ENCODE measurements at regions not wholly inside any gene's neighbourhood (a gene's known extent, or its start where the extent isn't known, plus 50 kb on each side); places are given as distances from the start of the nearest gene placed in this dataset.

- DNase-seq, result no peak
- H3K4me3 Mint-ChIP-seq (ENCODE audit: unreplicated experiment), result no peak overlapping the region
- TF ChIP-seq CTCF (IDR thresholded peaks at IDR 0.05; ENCODE audit: partially characterized antibody, unreplicated experiment), result no peak
- no peaks in the 10 kb centered on the region for H3K4me1 Mint-ChIP-seq (ENCODE audit: low read depth, unreplicated experiment)
- no peak overlapping the region for H3K27ac Mint-ChIP-seq (ENCODE audit: unreplicated experiment)
- H3K27me3 Mint-ChIP-seq (ENCODE audit: unreplicated experiment), result no peaks in the 10 kb centered on the region
- H3K36me3 Mint-ChIP-seq (ENCODE audit: unreplicated experiment), result no peaks in the 10 kb centered on the region
- no peaks in the 10 kb centered on the region for H3K9me3 Mint-ChIP-seq (ENCODE audit: unreplicated experiment)
These were observed 272.0 kb upstream of the ACTBL2 start for GRCh38 chr5:57754616-57755015.

- DNase-seq, result no peak
- no peak overlapping the region for H3K27ac Mint-ChIP-seq (ENCODE audit: unreplicated experiment)
- TF ChIP-seq CTCF (IDR thresholded peaks at IDR 0.05; ENCODE audit: partially characterized antibody, unreplicated experiment), result no peak
- H3K9me3 Mint-ChIP-seq (ENCODE audit: unreplicated experiment), result no peaks in the 10 kb centered on the region
- no peaks in the 10 kb centered on the region for H3K36me3 Mint-ChIP-seq (ENCODE audit: unreplicated experiment)
- H3K27me3 Mint-ChIP-seq (ENCODE audit: unreplicated experiment), result no peaks in the 10 kb centered on the region
- H3K4me3 Mint-ChIP-seq (ENCODE audit: unreplicated experiment), result no peak overlapping the region
- H3K4me1 Mint-ChIP-seq (ENCODE audit: low read depth, unreplicated experiment), result no peaks in the 10 kb centered on the region
These were observed 270.8 kb upstream of the ACTBL2 start for GRCh38 chr5:57753446-57753845.

GRCh38 chr5:57751710-57752109, 269.1 kb upstream of the ACTBL2 start:
- Mint-ChIP-seq H3K9me3 (ENCODE audit: unreplicated experiment) (no peaks in the 10 kb centered on the region), H3K27ac (ENCODE audit: unreplicated experiment) (no peak overlapping the region), H3K4me1 (ENCODE audit: low read depth, unreplicated experiment) (no peaks in the 10 kb centered on the region), H3K4me3 (ENCODE audit: unreplicated experiment) (no peak overlapping the region), H3K36me3 (ENCODE audit: unreplicated experiment) (no peaks in the 10 kb centered on the region), H3K27me3 (ENCODE audit: unreplicated experiment) (no peaks in the 10 kb centered on the region)
- DNase-seq, result no peak
- no peak for TF ChIP-seq CTCF (IDR thresholded peaks at IDR 0.05; ENCODE audit: partially characterized antibody, unreplicated experiment)

- H3K36me3 Mint-ChIP-seq (ENCODE audit: unreplicated experiment), result no peaks in the 10 kb centered on the region
- no peak for DNase-seq
- H3K4me3 Mint-ChIP-seq (ENCODE audit: unreplicated experiment), result no peak overlapping the region
- H3K9me3 Mint-ChIP-seq (ENCODE audit: unreplicated experiment), result no peaks in the 10 kb centered on the region
- no peak overlapping the region for H3K27ac Mint-ChIP-seq (ENCODE audit: unreplicated experiment)
- no peaks in the 10 kb centered on the region for H3K27me3 Mint-ChIP-seq (ENCODE audit: unreplicated experiment)
- no peak for TF ChIP-seq CTCF (IDR thresholded peaks at IDR 0.05; ENCODE audit: partially characterized antibody, unreplicated experiment)
- H3K4me1 Mint-ChIP-seq (ENCODE audit: low read depth, unreplicated experiment), result no peaks in the 10 kb centered on the region
These were observed 268.3 kb upstream of the ACTBL2 start for GRCh38 chr5:57750891-57751290.

- H3K4me3 Mint-ChIP-seq (ENCODE audit: unreplicated experiment), result no peak overlapping the region
These were observed 267.7 kb upstream of the ACTBL2 start for GRCh38 chr5:57750282-57750681.

More at GRCh38 chr5:57750282-57750681, 267.7 kb upstream of the ACTBL2 start:
- no peaks in the 10 kb centered on the region for H3K36me3 Mint-ChIP-seq (ENCODE audit: unreplicated experiment)
- TF ChIP-seq CTCF (IDR thresholded peaks at IDR 0.05; ENCODE audit: partially characterized antibody, unreplicated experiment), result no peak
- H3K27me3 Mint-ChIP-seq (ENCODE audit: unreplicated experiment), result no peaks in the 10 kb centered on the region
- no peak overlapping the region for H3K27ac Mint-ChIP-seq (ENCODE audit: unreplicated experiment)
- no peak for DNase-seq
- no peaks in the 10 kb centered on the region for H3K4me1 Mint-ChIP-seq (ENCODE audit: low read depth, unreplicated experiment)
- H3K9me3 Mint-ChIP-seq (ENCODE audit: unreplicated experiment), result no peaks in the 10 kb centered on the region
